ENCODE measurements at regions not wholly inside any gene's neighbourhood (a gene's known extent, or its start where the extent isn't known, plus 50 kb on each side); places are given as distances from the start of the nearest gene placed in this dataset.

DNA sequence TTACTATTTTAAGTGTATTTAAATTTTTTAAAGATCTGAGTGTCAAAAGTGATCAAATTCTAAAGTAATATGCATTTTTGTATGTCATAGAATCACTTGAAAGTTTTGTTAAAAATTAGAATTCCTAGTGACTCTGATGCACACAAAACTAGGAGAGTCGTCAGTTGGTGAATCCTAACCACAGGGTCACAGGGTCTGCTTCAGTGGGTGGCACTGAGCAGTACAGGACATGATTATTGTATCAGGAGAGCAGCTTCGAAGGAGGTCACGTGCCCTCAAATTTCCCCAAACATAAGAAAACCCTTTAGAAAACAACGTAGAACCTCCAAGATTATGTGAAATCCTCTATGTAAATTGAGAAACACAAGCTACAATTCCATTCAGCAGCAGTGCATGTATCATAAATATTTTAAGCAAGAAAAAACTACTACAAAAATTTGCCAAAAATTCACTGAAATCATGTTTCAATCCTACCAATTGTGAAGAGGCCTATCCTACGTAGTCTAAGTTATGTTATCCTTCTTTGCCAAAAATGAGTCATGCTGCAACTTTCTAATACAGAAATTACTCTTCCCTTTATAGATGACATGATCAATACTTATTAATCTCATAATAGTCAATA is 323.6 kb downstream of the AASDHPPT start:
- ATAC-seq (no peak), DNase-seq (no peak)
- intact Hi-C loops (cut with DNase I; ENCODE audit: low total_unique reads), result no loop called here
- H3K27ac ChIP-seq, result no peak overlapping the region
- H3K4me3 ChIP-seq, result no peak overlapping the region
- H3K36me3 ChIP-seq, result no peaks in the 10 kb centered on the region
- H3K4me1 ChIP-seq, result no peaks in the 10 kb centered on the region
- H3K27me3 ChIP-seq, result no peaks in the 10 kb centered on the region
- no peaks in the 10 kb centered on the region for H3K9me3 ChIP-seq
- in situ Hi-C loops (cut with MboI; ENCODE audit: low sequenced_read_pairs in 4 of 4), result no loop called here
- TF ChIP-seq, protein P1, sequence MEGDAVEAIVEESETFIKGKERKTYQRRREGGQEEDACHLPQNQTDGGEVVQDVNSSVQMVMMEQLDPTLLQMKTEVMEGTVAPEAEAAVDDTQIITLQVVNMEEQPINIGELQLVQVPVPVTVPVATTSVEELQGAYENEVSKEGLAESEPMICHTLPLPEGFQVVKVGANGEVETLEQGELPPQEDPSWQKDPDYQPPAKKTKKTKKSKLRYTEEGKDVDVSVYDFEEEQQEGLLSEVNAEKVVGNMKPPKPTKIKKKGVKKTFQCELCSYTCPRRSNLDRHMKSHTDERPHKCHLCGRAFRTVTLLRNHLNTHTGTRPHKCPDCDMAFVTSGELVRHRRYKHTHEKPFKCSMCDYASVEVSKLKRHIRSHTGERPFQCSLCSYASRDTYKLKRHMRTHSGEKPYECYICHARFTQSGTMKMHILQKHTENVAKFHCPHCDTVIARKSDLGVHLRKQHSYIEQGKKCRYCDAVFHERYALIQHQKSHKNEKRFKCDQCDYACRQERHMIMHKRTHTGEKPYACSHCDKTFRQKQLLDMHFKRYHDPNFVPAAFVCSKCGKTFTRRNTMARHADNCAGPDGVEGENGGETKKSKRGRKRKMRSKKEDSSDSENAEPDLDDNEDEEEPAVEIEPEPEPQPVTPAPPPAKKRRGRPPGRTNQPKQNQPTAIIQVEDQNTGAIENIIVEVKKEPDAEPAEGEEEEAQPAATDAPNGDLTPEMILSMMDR (IDR thresholded peaks at IDR 0.05 in 4 of 5, conservative IDR thresholded peaks at IDR 0.05 in 1 of 5), result no peak
- TF ChIP-seq POLR2A (IDR thresholded peaks at IDR 0.05), result no peak

DNA sequence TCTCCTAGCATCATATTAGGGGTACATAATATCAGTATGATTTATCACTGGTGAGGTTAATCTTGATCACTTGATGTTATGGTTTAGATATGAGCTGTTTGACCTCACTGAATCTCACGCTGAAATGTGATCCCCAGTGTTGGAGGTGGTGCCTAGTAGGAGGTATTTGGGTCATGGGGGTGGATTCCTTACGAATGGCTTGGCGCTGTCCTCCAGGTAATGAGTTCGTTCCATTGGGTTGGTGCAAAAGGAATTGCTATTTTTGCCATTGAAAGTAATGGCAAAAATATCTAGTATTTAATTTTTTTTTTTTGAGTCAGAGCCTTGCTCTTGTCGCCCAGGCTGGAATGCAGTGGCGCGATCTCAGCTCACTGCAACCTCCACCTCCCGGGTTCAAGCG is 326.3 kb downstream of the AASDHPPT start:
- no peaks in the 10 kb centered on the region for H3K36me3 ChIP-seq
- H3K27me3 ChIP-seq, result no peaks in the 10 kb centered on the region
- no peak for ATAC-seq
- no peaks in the 10 kb centered on the region for H3K9me3 ChIP-seq
- intact Hi-C loops (cut with DNase I; ENCODE audit: low total_unique reads), result no loop called here
- in situ Hi-C loops (cut with MboI; ENCODE audit: low sequenced_read_pairs in 4 of 4), result no loop called here
- no peak overlapping the region for H3K27ac ChIP-seq
- H3K4me3 ChIP-seq, result no peak overlapping the region
- no peak for DNase-seq
- no peaks in the 10 kb centered on the region for H3K4me1 ChIP-seq
- TF ChIP-seq POLR2A (IDR thresholded peaks at IDR 0.05), result no peak
- TF ChIP-seq, protein P1 (IDR thresholded peaks at IDR 0.05 in 4 of 5, conservative IDR thresholded peaks at IDR 0.05 in 1 of 5), result no peak

DNA sequence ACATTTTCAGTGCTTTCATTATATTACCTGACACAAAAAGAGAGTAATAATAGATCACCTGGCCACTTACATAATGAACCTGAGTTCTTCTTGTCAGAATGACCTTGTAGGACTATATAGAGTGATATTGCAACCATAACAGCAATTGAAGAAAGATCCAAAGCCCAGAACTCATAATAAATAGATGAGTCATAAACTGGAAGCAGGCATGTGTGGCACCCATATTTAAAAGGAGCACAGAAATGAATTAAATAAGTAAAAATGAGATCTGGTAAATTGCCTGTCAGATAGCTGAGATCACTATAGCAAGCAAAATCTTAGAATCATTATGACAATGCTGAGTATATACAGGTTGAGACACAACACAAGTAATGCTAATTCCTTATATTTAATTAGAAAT is 331.8 kb downstream of the AASDHPPT start:
- in situ Hi-C loops (cut with MboI; ENCODE audit: low sequenced_read_pairs in 4 of 4), result no loop called here
- no peak overlapping the region for H3K4me3 ChIP-seq
- H3K27me3 ChIP-seq, result no peaks in the 10 kb centered on the region
- no peaks in the 10 kb centered on the region for H3K9me3 ChIP-seq
- no peak for DNase-seq
- intact Hi-C loops (cut with DNase I; ENCODE audit: low total_unique reads), result no loop called here
- no peak overlapping the region for H3K27ac ChIP-seq
- no peak for ATAC-seq
- H3K4me1 ChIP-seq, result no peaks in the 10 kb centered on the region
- no peaks in the 10 kb centered on the region for H3K36me3 ChIP-seq
- TF ChIP-seq, protein P1 (IDR thresholded peaks at IDR 0.05 in 4 of 5, conservative IDR thresholded peaks at IDR 0.05 in 1 of 5), result no peak
- TF ChIP-seq POLR2A (IDR thresholded peaks at IDR 0.05), result no peak

DNA sequence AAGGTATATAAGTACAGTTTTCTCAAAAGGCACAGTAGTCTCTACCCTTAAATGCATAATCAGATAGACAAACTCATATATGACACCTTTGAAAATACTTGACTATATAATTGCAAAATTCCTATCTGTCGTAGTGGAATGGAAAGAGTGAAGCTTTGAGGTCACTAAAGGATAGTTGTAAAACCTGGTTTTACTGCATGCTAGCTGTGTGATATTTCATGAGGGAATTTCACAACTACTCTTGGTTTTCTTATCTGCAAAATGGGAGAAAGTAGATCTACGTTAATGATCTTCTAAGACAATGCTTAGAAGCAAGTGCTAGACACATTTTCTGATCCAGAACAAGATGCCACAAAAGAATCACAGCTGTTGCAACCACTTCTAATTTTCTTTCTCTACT is 332.2 kb downstream of the AASDHPPT start:
- ATAC-seq, result no peak
- DNase-seq, result no peak
- in situ Hi-C loops (cut with MboI; ENCODE audit: low sequenced_read_pairs in 4 of 4) (no loop called here), intact Hi-C loops (cut with DNase I; ENCODE audit: low total_unique reads) (no loop called here)
- H3K27ac ChIP-seq, result no peak overlapping the region
- H3K4me1 ChIP-seq, result no peaks in the 10 kb centered on the region
- TF ChIP-seq, protein P1 (IDR thresholded peaks at IDR 0.05 in 4 of 5, conservative IDR thresholded peaks at IDR 0.05 in 1 of 5), result no peak
- TF ChIP-seq POLR2A (IDR thresholded peaks at IDR 0.05), result no peak
- no peak overlapping the region for H3K4me3 ChIP-seq
- no peaks in the 10 kb centered on the region for H3K27me3 ChIP-seq
- no peaks in the 10 kb centered on the region for H3K9me3 ChIP-seq
- no peaks in the 10 kb centered on the region for H3K36me3 ChIP-seq

DNA sequence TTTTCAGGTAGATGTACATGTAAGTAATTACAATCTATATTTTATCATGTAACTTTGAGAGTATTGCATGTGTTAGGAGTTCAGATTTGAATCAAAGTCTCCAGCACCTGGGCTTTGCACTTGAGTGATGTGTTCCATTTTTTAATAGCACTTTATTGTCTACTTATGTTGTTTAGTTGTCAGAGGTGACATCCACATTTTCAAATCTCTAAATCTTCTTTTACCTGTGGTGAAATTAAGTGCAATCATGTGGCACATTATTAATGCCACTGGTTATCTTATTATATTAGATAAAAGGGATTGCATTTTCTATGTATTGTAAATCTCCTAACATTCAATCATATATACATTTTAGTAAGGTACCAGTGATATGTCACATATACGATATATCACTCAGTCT is 333.4 kb downstream of the AASDHPPT start:
- H3K27ac ChIP-seq, result no peak overlapping the region
- H3K4me1 ChIP-seq, result no peaks in the 10 kb centered on the region
- H3K9me3 ChIP-seq, result no peaks in the 10 kb centered on the region
- intact Hi-C loops (cut with DNase I; ENCODE audit: low total_unique reads) (no loop called here), in situ Hi-C loops (cut with MboI; ENCODE audit: low sequenced_read_pairs in 4 of 4) (no loop called here)
- no peaks in the 10 kb centered on the region for H3K27me3 ChIP-seq
- H3K36me3 ChIP-seq, result no peaks in the 10 kb centered on the region
- ATAC-seq (no peak), DNase-seq (no peak)
- no peak for TF ChIP-seq POLR2A (IDR thresholded peaks at IDR 0.05)
- TF ChIP-seq, protein P1 (IDR thresholded peaks at IDR 0.05 in 4 of 5, conservative IDR thresholded peaks at IDR 0.05 in 1 of 5), result no peak
- no peak overlapping the region for H3K4me3 ChIP-seq
